Endothelial cell of umbilical vein (primary cell): ENCODE measurements at regions not wholly inside any gene's neighbourhood (a gene's known extent, or its start where the extent isn't known, plus 50 kb on each side); places are given as distances from the start of the nearest gene placed in this dataset.

Source experiments
- BruUV-seq: library from RNA; stranded (reverse); fragments of 400-500 nt; replicated peaks from 2 replicates; lab custom pipeline; 2021; lab: Mats Ljungman, UMichigan
- CTCF ChIA-PET: fragments of 300-600, 350-600 bp; sonication (Branson Sonifier 250); formaldehyde crosslinking; loops from one replicate; lab custom pipeline; 2021; ENCODE audit warnings: antibody characterized with exemption, inconsistent platforms; lab: Charles Lee
- POLR2A ChIA-PET: fragments of 300-600, 350-600 bp; sonication (Branson Sonifier 250); formaldehyde crosslinking; loops from one replicate; lab custom pipeline; 2021; ENCODE audit warnings: antibody characterized with exemption, inconsistent platforms; lab: Charles Lee
- DNase-seq: peaks from one replicate; pipeline ENCODE4 v3.0.0-alpha.2; 2011; ENCODE audit warnings: low read depth, low spot score
- FAIRE-seq: peaks from 2 replicates; lab custom pipeline; 2011; peaks lifted over from hg19 to GRCh38; lab: Jason Lieb, UNC
- H2AFZ ChIP-seq: 2 replicates; pipeline ENCODE4 v1.6.0; 2012; ENCODE audit warnings: low read depth, low read length, control low read depth, inconsistent platforms
- H3K27ac ChIP-seq: 2 replicates; pipeline ENCODE4 v1.5.1; 2011; ENCODE audit warnings: low read depth, mild to moderate bottlenecking, control low read depth, low read length, moderate library complexity; ENCODE audit not compliant: insufficient read depth
- H3K27me3 ChIP-seq, 2 experiments: 2 replicates each; pipeline versions ENCODE4 v1.6.0 to v1.6.1; 2011; ENCODE audit warnings: low read length in 2 of 2, mixed read lengths in 1 of 2; ENCODE audit not compliant: control insufficient read depth in 2 of 2, insufficient read depth in 2 of 2
- H3K36me3 ChIP-seq, 2 experiments: 2 replicates in 1 of 2; 3 replicates in 1 of 2; pipeline ENCODE4 v1.5.1; 2011; ENCODE audit warnings: low read length in 2 of 2, mild to moderate bottlenecking in 1 of 2, moderate library complexity in 1 of 2; ENCODE audit not compliant: control insufficient read depth in 2 of 2, insufficient read depth in 2 of 2; ENCODE audit errors: extremely low read depth in 1 of 2
- H3K4me1 ChIP-seq: 3 replicates; pipeline ENCODE4 v1.5.1; 2011; ENCODE audit warnings: mild to moderate bottlenecking, low read length; ENCODE audit not compliant: control insufficient read depth, insufficient read depth; ENCODE audit errors: extremely low read depth
- H3K4me2 ChIP-seq: 2 replicates; pipeline ENCODE4 v1.6.1; 2011; ENCODE audit warnings: low read length, control low read depth, mixed read lengths; ENCODE audit not compliant: insufficient read depth
- H3K4me3 ChIP-seq, 3 experiments: fragments of 200-600 bp in 1 of 3; sonication (generic), shearing (Covaris generic) in 1 of 3; replicated peaks in 1 of 3; 2 replicates each; pipeline ENCODE4 v1.5.1; 2011 to 2016; ENCODE audit warnings: control low read depth in 3 of 3, low read length in 3 of 3, mild to moderate bottlenecking in 2 of 3, inconsistent platforms in 1 of 3, low read depth in 1 of 3, moderate library complexity in 1 of 3; ENCODE audit not compliant: insufficient read depth in 1 of 3
- H3K79me2 ChIP-seq: 2 replicates; pipeline ENCODE4 v1.6.0; 2012; ENCODE audit warnings: low read length, inconsistent platforms; ENCODE audit not compliant: control insufficient read depth, insufficient read depth
- H3K9ac ChIP-seq: replicated peaks from 2 replicates; pipeline ENCODE3; 2011; ENCODE audit warnings: low read length, control low read depth; ENCODE audit not compliant: insufficient read depth; ENCODE audit errors: extremely low read depth
- H3K9me1 ChIP-seq: replicated peaks from 3 replicates; pipeline ENCODE4 v1.6.0; 2011; ENCODE audit warnings: mild to moderate bottlenecking, low read length; ENCODE audit not compliant: control insufficient read depth, insufficient read depth; ENCODE audit errors: extremely low read depth
- H3K9me3 ChIP-seq: replicated peaks from 2 replicates; pipeline ENCODE4 v1.5.1; 2012; ENCODE audit warnings: low read length, inconsistent platforms; ENCODE audit not compliant: control insufficient read depth, insufficient read depth
- H4K20me1 ChIP-seq: replicated peaks from 2 replicates; pipeline ENCODE3; 2011; ENCODE audit warnings: mild to moderate bottlenecking, low read length; ENCODE audit not compliant: control insufficient read depth, insufficient read depth; ENCODE audit errors: extremely low read depth
- EZH2 ChIP-seq: IDR thresholded peaks from 2 replicates; pipeline ENCODE4 v1.6.1; 2012; ENCODE audit warnings: borderline replicate concordance, low read depth, mild to moderate bottlenecking, moderate library complexity, low read length, inconsistent platforms; ENCODE audit not compliant: severe bottlenecking
- FOS ChIP-seq: IDR thresholded peaks from 2 replicates; pipeline ENCODE4 v1.6.1; 2011; ENCODE audit warnings: mild to moderate bottlenecking, low read length, moderate library complexity, borderline replicate concordance; ENCODE audit not compliant: insufficient read depth
- GATA2 ChIP-seq: IDR thresholded peaks from 2 replicates; pipeline ENCODE4 v1.7.0; 2011; ENCODE audit warnings: low read depth, mild to moderate bottlenecking, moderate library complexity, mixed read lengths, low read length; ENCODE audit not compliant: insufficient read length, insufficient read depth
- JUN ChIP-seq: IDR thresholded peaks from 2 replicates; pipeline ENCODE4 v1.6.1; 2011; ENCODE audit warnings: borderline replicate concordance, low read depth; ENCODE audit not compliant: insufficient read length, insufficient read depth
- MAX ChIP-seq: IDR thresholded peaks from 2 replicates; pipeline ENCODE4 v1.6.1; 2011; ENCODE audit not compliant: insufficient read depth, insufficient read length
- MYC ChIP-seq: IDR thresholded peaks from one replicate; pipeline ENCODE4 v1.6.1; 2011; ENCODE audit warnings: mild to moderate bottlenecking, low read depth, low read length
- POLR2A ChIP-seq: IDR thresholded peaks from 2 replicates; pipeline ENCODE4 v1.6.1; 2012; ENCODE audit warnings: low read depth, mild to moderate bottlenecking, control low read depth, low read length
- POLR2AphosphoS5 ChIP-seq: IDR thresholded peaks from 2 replicates; pipeline ENCODE4 v1.6.1; 2012; ENCODE audit warnings: low read depth, mild to moderate bottlenecking, control low read depth, low read length, moderate library complexity; ENCODE audit not compliant: insufficient read depth
- dilution Hi-C: fragments of 300-500 bp; cut with MboI; formaldehyde crosslinking; loops from one replicate; pipeline ENCODE4 v1.15.0; 2019; ENCODE audit warnings: low sequenced_read_pairs; ENCODE audit not compliant: extremely low pct_ligation_motif_present
- intact Hi-C: fragments of 100-400 bp; cut with micrococcal nuclease; formaldehyde crosslinking; loops from one replicate; pipeline ENCODE4 v1.10.0; 2022
- TF ChIP-seq, protein P1 (sequence below), 2 donors: IDR thresholded peaks; 1 replicate in 1 of 2; 2 replicates in 1 of 2; pipeline ENCODE4 v1.5.1; 2011; ENCODE audit warnings: low read length in 2 of 2, mild to moderate bottlenecking in 2 of 2, moderate library complexity in 2 of 2, control low read depth in 1 of 2, inconsistent platforms in 1 of 2, low read depth in 1 of 2; ENCODE audit not compliant: insufficient read depth in 1 of 2; ENCODE audit errors: extremely low read depth in 1 of 2

DNA sequence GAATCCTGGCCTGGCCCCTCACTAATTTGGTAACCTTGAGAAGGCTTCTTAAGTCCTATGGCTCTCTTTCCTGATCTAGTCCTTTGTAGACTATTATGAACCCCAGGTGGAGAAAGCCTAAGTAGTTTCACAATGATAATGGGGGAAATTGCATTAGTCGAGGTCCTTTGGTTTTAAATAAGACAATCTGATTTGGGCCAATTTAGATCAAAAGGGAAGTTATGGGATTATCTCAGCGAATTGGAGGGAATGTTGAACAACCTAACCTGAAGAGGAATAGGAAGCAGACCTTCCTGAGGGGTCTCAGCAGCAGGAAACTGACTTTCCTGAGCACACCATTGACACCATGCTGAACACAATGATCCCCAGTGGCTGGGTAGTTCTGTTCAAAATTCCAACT lies 331.5 kb downstream of the PRDM5 start:
- no peaks in the 10 kb centered on the region for H3K27me3 ChIP-seq
- intact Hi-C loops (no loop called here), dilution Hi-C loops (no loop called here)
- no peaks in the 10 kb centered on the region for H3K36me3 ChIP-seq
- no peaks in the 10 kb centered on the region for H3K9me1 ChIP-seq
- no peak for DNase-seq
- no peaks in the 10 kb centered on the region for H4K20me1 ChIP-seq
- no peak overlapping the region for H3K4me2 ChIP-seq
- no peak overlapping the region for H3K27ac ChIP-seq
- no peaks in the 10 kb centered on the region for H3K79me2 ChIP-seq
- CTCF ChIA-PET: no interaction called here
- POLR2A ChIA-PET: no interaction called here
- H3K4me1 ChIP-seq: no peaks in the 10 kb centered on the region
- H3K9me3 ChIP-seq: no peaks in the 10 kb centered on the region
- no peak for FAIRE-seq
- H3K9ac ChIP-seq: no peak overlapping the region
- no peak for TF ChIP-seq JUN
- TF ChIP-seq, protein P1, sequence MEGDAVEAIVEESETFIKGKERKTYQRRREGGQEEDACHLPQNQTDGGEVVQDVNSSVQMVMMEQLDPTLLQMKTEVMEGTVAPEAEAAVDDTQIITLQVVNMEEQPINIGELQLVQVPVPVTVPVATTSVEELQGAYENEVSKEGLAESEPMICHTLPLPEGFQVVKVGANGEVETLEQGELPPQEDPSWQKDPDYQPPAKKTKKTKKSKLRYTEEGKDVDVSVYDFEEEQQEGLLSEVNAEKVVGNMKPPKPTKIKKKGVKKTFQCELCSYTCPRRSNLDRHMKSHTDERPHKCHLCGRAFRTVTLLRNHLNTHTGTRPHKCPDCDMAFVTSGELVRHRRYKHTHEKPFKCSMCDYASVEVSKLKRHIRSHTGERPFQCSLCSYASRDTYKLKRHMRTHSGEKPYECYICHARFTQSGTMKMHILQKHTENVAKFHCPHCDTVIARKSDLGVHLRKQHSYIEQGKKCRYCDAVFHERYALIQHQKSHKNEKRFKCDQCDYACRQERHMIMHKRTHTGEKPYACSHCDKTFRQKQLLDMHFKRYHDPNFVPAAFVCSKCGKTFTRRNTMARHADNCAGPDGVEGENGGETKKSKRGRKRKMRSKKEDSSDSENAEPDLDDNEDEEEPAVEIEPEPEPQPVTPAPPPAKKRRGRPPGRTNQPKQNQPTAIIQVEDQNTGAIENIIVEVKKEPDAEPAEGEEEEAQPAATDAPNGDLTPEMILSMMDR (IDR thresholded peaks at IDR 0.05; ENCODE audit: extremely low read depth in 1 of 2, insufficient read depth in 1 of 2, low read depth in 1 of 2, low read length in 2 of 2): no peak
- no peak for TF ChIP-seq EZH2
- TF ChIP-seq FOS: no peak
- TF ChIP-seq POLR2A: no peak
- TF ChIP-seq POLR2AphosphoS5: no peak
- no peak for TF ChIP-seq MYC
- TF ChIP-seq GATA2: no peak
- no peak for TF ChIP-seq MAX
- no peak overlapping the region for H3K4me3 ChIP-seq
- BruUV-seq: no TSS peak
- no peak overlapping the region for H2AFZ ChIP-seq
